Smooth muscle cell (in vitro differentiated cells): ENCODE measurements at regions not wholly inside any gene's neighbourhood (a gene's known extent, or its start where the extent isn't known, plus 50 kb on each side); places are given as distances from the start of the nearest gene placed in this dataset.

ENCODE experiments used
- DNase-seq: peaks from one replicate; lab custom pipeline; 2025; ENCODE audit not compliant: unreplicated experiment; lab: John Stamatoyannopoulos, UW
- H2AFZ ChIP-seq: fragments of 200-600 bp; sonication (generic); 2 replicates; pipeline ENCODE4 v1.6.0; 2016; ENCODE audit warnings: antibody characterized with exemption, low read depth, mild to moderate bottlenecking
- H3F3A ChIP-seq: fragments of 200-600 bp; sonication (generic); 2 replicates; pipeline ENCODE4 v1.6.0; 2017; ENCODE audit warnings: antibody characterized with exemption, low read depth
- H3K27ac ChIP-seq: fragments of 200-600 bp; sonication (generic); 2 replicates; pipeline ENCODE4 v1.5.1; 2016; ENCODE audit warnings: low read depth, mild to moderate bottlenecking
- H3K27me3 ChIP-seq: fragments of 200-600 bp; sonication (generic); 2 replicates; pipeline ENCODE4 v1.6.1; 2016; ENCODE audit warnings: low read depth, mild to moderate bottlenecking
- H3K36me3 ChIP-seq: fragments of 200-600 bp; sonication (generic); 2 replicates; pipeline ENCODE4 v1.5.1; 2016; ENCODE audit warnings: low read depth
- H3K4me1 ChIP-seq: fragments of 200-600 bp; sonication (generic); 2 replicates; pipeline ENCODE4 v1.5.1; 2016; ENCODE audit warnings: low read depth
- H3K4me2 ChIP-seq: fragments of 200-600 bp; sonication (generic); 2 replicates; pipeline ENCODE4 v1.6.0; 2016; ENCODE audit warnings: mild to moderate bottlenecking
- H3K4me3 ChIP-seq: fragments of 200-600 bp; sonication (generic); 2 replicates; pipeline ENCODE4 v1.5.1; 2016; ENCODE audit warnings: mild to moderate bottlenecking
- H3K79me2 ChIP-seq: fragments of 200-600 bp; sonication (generic); 2 replicates; pipeline ENCODE4 v1.6.0; 2016; ENCODE audit warnings: low read depth, mild to moderate bottlenecking
- H3K9ac ChIP-seq: fragments of 200-600 bp; sonication (generic); 2 replicates; pipeline ENCODE4 v1.6.0; 2016; ENCODE audit warnings: low read depth
- H3K9me3 ChIP-seq: fragments of 200-600 bp; sonication (generic); replicated peaks from 2 replicates; pipeline ENCODE4 v1.5.1; 2016; ENCODE audit warnings: low read depth
- H4K20me1 ChIP-seq: fragments of 200-600 bp; sonication (generic); 2 replicates; pipeline ENCODE4 v1.6.0; 2016; ENCODE audit warnings: low read depth
- WGBS: methylation state at CpG from one replicate; pipeline ENCODE4 v1.1.7; 2016; ENCODE audit warnings: low lambda C conversion rate; 5-methylcytosine and 5-hydroxymethylcytosine counted together
- TF ChIP-seq, protein P1 (sequence below): fragments of 200-600 bp; sonication (generic); IDR thresholded peaks from 2 replicates; pipeline ENCODE4 v1.5.1; 2017; ENCODE audit warnings: borderline replicate concordance, mild to moderate bottlenecking, antibody characterized with exemption; ENCODE audit not compliant: insufficient read depth, poor library complexity, severe bottlenecking

- Histone ChIP-seq H4K20me1 (no peaks in the 10 kb centered on the region), H3K9me3 (no peaks in the 10 kb centered on the region), H3K9ac (no peak overlapping the region), H2AFZ (no peak overlapping the region), H3K36me3 (no peaks in the 10 kb centered on the region), H3K79me2 (no peaks in the 10 kb centered on the region), H3K27me3 (peaks cover 40% of the 10 kb centered on the region), H3K4me3 (no peak overlapping the region), H3K4me2 (no peak overlapping the region), H3K27ac (no peak overlapping the region), H3K4me1 (no peaks in the 10 kb centered on the region), H3F3A (no peaks in the 10 kb centered on the region)
- 73% methylated on average over 16 of the region's 16 CpGs for WGBS
- no peak for DNase-seq
- TF ChIP-seq, protein P1, sequence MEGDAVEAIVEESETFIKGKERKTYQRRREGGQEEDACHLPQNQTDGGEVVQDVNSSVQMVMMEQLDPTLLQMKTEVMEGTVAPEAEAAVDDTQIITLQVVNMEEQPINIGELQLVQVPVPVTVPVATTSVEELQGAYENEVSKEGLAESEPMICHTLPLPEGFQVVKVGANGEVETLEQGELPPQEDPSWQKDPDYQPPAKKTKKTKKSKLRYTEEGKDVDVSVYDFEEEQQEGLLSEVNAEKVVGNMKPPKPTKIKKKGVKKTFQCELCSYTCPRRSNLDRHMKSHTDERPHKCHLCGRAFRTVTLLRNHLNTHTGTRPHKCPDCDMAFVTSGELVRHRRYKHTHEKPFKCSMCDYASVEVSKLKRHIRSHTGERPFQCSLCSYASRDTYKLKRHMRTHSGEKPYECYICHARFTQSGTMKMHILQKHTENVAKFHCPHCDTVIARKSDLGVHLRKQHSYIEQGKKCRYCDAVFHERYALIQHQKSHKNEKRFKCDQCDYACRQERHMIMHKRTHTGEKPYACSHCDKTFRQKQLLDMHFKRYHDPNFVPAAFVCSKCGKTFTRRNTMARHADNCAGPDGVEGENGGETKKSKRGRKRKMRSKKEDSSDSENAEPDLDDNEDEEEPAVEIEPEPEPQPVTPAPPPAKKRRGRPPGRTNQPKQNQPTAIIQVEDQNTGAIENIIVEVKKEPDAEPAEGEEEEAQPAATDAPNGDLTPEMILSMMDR = no peak
These were observed 204.5 kb downstream of the RBFOX3 start for GRCh38 chr17:79406316-79406715.

- Histone ChIP-seq H3K9ac (no peak overlapping the region), H3K9me3 (no peaks in the 10 kb centered on the region), H3K4me2 (no peak overlapping the region), H3K27ac (no peak overlapping the region), H3K27me3 (peaks cover 41% of the 10 kb centered on the region), H3K4me1 (peaks cover 1% of the 10 kb centered on the region), H3F3A (no peaks in the 10 kb centered on the region), H3K36me3 (no peaks in the 10 kb centered on the region), H3K4me3 (no peak overlapping the region), H2AFZ (no peak overlapping the region), H4K20me1 (no peaks in the 10 kb centered on the region), H3K79me2 (no peaks in the 10 kb centered on the region)
- no peak for DNase-seq
- TF ChIP-seq, protein P1 = no peak
- 79% methylated on average over 1 of the region's 1 CpG for WGBS
These were observed 205.0 kb downstream of the RBFOX3 start for GRCh38 chr17:79405823-79406222.

GRCh38 chr17:79404136-79404911 lies 206.5 kb downstream of the RBFOX3 start:
- H3K27me3 ChIP-seq = peaks cover 56% of the 10 kb centered on the region
- TF ChIP-seq, protein P1 = no peak
- no peak overlapping the region for H3K4me3 ChIP-seq
- peaks cover 5% of the 10 kb centered on the region for H3K4me1 ChIP-seq
- H3K9ac ChIP-seq = no peak overlapping the region
- H3K9me3 ChIP-seq = no peaks in the 10 kb centered on the region
- DNase-seq = no peak
- H3K4me2 ChIP-seq = no peak overlapping the region
- no peak overlapping the region for H3K27ac ChIP-seq
- H3K36me3 ChIP-seq = no peaks in the 10 kb centered on the region
- H3F3A ChIP-seq = no peaks in the 10 kb centered on the region
- H4K20me1 ChIP-seq = no peaks in the 10 kb centered on the region
- WGBS = 93% methylated on average over 14 of the region's 16 CpGs
- no peak overlapping the region for H2AFZ ChIP-seq
- H3K79me2 ChIP-seq = no peaks in the 10 kb centered on the region
